HL-60 (cell line): ENCODE measurements at regions not wholly inside any gene's neighbourhood (a gene's known extent, or its start where the extent isn't known, plus 50 kb on each side); places are given as distances from the start of the nearest gene placed in this dataset.
A peak's percentile ranks its signal among the peaks of the same experiment; 100 is the strongest.

Experiments used
- DNase-seq, 2 experiments: peaks; one replicate each; pipeline ENCODE4 v3.0.0-alpha.2; 2010 to 2020; ENCODE audit warnings: low read depth in 1 of 2, low spot score in 1 of 2
- H3K27ac ChIP-seq: fragments of 250-450 bp; sonication (Bioruptor Pico); replicated peaks from 2 replicates; pipeline ENCODE4 v1.5.1; 2020; ENCODE audit warnings: mild to moderate bottlenecking, moderate library complexity
- H3K27me3 ChIP-seq: fragments of 250-450 bp; sonication (Bioruptor Pico); 2 replicates; pipeline ENCODE4 v1.5.1; 2021; ENCODE audit warnings: mild to moderate bottlenecking, moderate library complexity; ENCODE audit not compliant: insufficient read depth, poor library complexity, severe bottlenecking
- H3K4me3 ChIP-seq: replicated peaks from 2 replicates; pipeline ENCODE4 v1.5.1; 2011; ENCODE audit warnings: mild to moderate bottlenecking, control low read depth, low read length; ENCODE audit not compliant: insufficient read depth
- CTCF ChIP-seq: IDR thresholded peaks from one replicate; pipeline ENCODE4 v1.5.1; 2011; ENCODE audit warnings: low read length, control low read depth, inconsistent platforms; ENCODE audit not compliant: insufficient read depth
- GABPA ChIP-seq: IDR thresholded peaks from 2 replicates; pipeline ENCODE4 v1.6.1; 2012; ENCODE audit warnings: low read depth
- POLR2AphosphoS5 ChIP-seq: IDR thresholded peaks from 2 replicates; pipeline ENCODE4 v1.6.1; 2012; ENCODE audit warnings: low read depth
- REST ChIP-seq: IDR thresholded peaks from 2 replicates; pipeline ENCODE4 v1.6.1; 2012; ENCODE audit warnings: low read depth; ENCODE audit not compliant: insufficient replicate concordance
- SPI1 ChIP-seq: IDR thresholded peaks from 2 replicates; pipeline ENCODE4 v1.6.1; 2012; ENCODE audit warnings: low read depth, mild to moderate bottlenecking, borderline replicate concordance

DNA sequence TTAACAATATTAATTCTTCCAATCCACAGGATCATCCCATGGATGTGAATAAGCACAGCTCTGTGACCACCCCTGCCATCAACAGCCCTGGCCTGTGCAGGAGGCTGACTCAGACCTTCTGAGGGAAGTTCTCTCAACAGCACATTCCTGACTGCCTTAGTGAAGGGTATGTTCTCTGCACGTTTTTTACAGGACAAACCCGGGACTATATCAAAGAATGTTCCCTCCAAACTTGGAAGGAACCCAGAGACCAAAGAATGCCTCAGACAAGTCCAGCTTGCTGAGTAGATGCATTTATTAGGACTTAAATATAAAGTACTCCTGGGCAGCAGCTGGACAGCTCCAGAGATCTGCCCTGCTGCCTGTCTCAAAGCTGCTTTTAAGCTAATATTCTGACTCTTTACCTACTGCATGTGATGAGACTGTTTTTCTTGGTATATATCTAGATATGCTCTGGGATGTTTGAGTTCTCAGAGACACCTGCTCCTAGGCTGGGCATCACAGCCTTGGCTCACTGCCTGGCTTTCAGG lies 1127.8 kb upstream of the PRKX start:
- no peak for DNase-seq
- TF ChIP-seq SPI1 (no peak), REST (peak; percentile 86)
- no peak overlapping the region for H3K27ac ChIP-seq

DNA sequence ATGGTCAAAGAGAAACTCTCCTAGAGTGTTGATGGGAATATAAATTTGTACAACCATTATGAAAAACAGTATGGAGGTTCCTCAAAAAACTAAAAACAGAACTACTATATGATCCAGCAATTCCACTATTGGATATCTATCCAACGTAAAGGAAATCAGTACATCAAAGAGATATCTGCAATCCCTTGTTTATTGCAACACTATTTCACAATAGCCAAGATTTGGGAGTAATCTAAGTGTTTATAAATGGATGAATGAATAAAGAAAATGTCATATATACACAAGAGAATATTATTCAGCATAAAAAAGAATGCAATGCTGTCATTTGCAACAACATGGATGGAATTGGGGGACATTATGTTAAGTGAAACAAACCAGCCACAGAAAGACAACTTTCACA lies 1118.1 kb upstream of the PRKX start:
- no peak overlapping the region for H3K27ac ChIP-seq
- no peaks in the 10 kb centered on the region for H3K27me3 ChIP-seq
- no peak overlapping the region for H3K4me3 ChIP-seq
- DNase-seq: no peak
- no peak for TF ChIP-seq CTCF
- TF ChIP-seq GABPA: no peak
- no peak for TF ChIP-seq REST
- no peak for TF ChIP-seq POLR2AphosphoS5
- no peak for TF ChIP-seq SPI1

More for the DNA sequence above, 1127.8 kb upstream of the PRKX start:
- no peaks in the 10 kb centered on the region for H3K27me3 ChIP-seq
- no peak overlapping the region for H3K4me3 ChIP-seq

GRCh38 chrX:4830880-4831557 lies 1117.6 kb upstream of the PRKX start:
- no peak for DNase-seq
- TF ChIP-seq GABPA: no peak
- TF ChIP-seq REST: no peak
- TF ChIP-seq CTCF: no peak
- no peak for TF ChIP-seq POLR2AphosphoS5
- no peak for TF ChIP-seq SPI1
- Histone ChIP-seq H3K27ac (no peak overlapping the region), H3K27me3 (no peaks in the 10 kb centered on the region), H3K4me3 (no peak overlapping the region)
